HCT116 (cell line): ENCODE measurements at regions not wholly inside any gene's neighbourhood (a gene's known extent, or its start where the extent isn't known, plus 50 kb on each side); places are given as distances from the start of the nearest gene placed in this dataset.

Experiments used
- ATAC-seq: fragments of 200-7000 bp; cut with Tn5 transposase; 2 replicates; pipeline ENCODE4 v1.9.1; 2020; ENCODE audit warnings: mild to moderate bottlenecking, moderate library complexity
- BruUV-seq: library from RNA; stranded (reverse); fragments of 400-500 nt; replicated peaks from 2 replicates; lab custom pipeline; 2021; lab: Mats Ljungman, UMichigan
- CTCF ChIA-PET: fragments of 300-600 bp; sonication (Branson Sonifier 250); formaldehyde crosslinking; loops from one replicate; lab custom pipeline; 2021; ENCODE audit warnings: antibody characterized with exemption; lab: Charles Lee
- POLR2A ChIA-PET: fragments of 300-600, 350-600 bp; sonication (Branson Sonifier 250); formaldehyde crosslinking; loops from one replicate; lab custom pipeline; 2021; ENCODE audit warnings: antibody characterized with exemption; lab: Charles Lee
- RAD21 ChIA-PET, 2 experiments: fragments of 300-600 bp; sonication (Branson Sonifier 250); formaldehyde crosslinking; loops; one replicate each; lab custom pipeline; 2023; ENCODE audit warnings: low total read pairs in 2 of 2; ENCODE audit not compliant: uncharacterized antibody in 2 of 2, unreplicated experiment in 2 of 2, low non-redundant PET in 1 of 2; lab: Charles Lee
- DNase-seq: peaks from one replicate; pipeline ENCODE4 v3.0.0-alpha.2; 2010; ENCODE audit warnings: low read depth, low spot score
- H2AFZ ChIP-seq: fragments of 200-600 bp; shearing (Covaris generic), sonication (generic); 2 replicates; pipeline ENCODE4 v1.6.1; 2017; ENCODE audit warnings: low read depth, mixed run types, mixed read lengths, antibody characterized with exemption, low read length; ENCODE audit not compliant: poor library complexity, severe bottlenecking
- H3K27ac ChIP-seq: 2 replicates; pipeline ENCODE4 v1.5.1; 2012; ENCODE audit warnings: low read depth, low read length
- H3K27me3 ChIP-seq: fragments of 200-600 bp; sonication (generic); 2 replicates; pipeline ENCODE4 v1.6.1; 2016; ENCODE audit warnings: mixed run types, low read length, mixed read lengths; ENCODE audit not compliant: insufficient read depth
- H3K36me3 ChIP-seq, 2 experiments: fragments of 200-500 bp in 1 of 2; fragments of 200-600 bp in 1 of 2; sonication (Bioruptor generic) in 1 of 2; sonication (generic) in 1 of 2; 2 replicates each; pipeline versions ENCODE4 v1.5.1 to v1.6.1; 2014 to 2016; ENCODE audit warnings: low read length in 2 of 2, inconsistent platforms in 1 of 2, mixed read lengths in 1 of 2, mixed run types in 1 of 2; ENCODE audit not compliant: insufficient read depth in 2 of 2, control insufficient read depth in 1 of 2
- H3K4me1 ChIP-seq, 2 experiments: fragments of 200-600 bp in 1 of 2; sonication (generic) in 1 of 2; 2 replicates each; pipeline versions ENCODE4 v1.5.1 to v1.6.1; 2012 to 2017; ENCODE audit warnings: low read length in 2 of 2, inconsistent platforms in 1 of 2, mild to moderate bottlenecking in 1 of 2, mixed read lengths in 1 of 2, mixed run types in 1 of 2, moderate library complexity in 1 of 2; ENCODE audit not compliant: insufficient read depth in 2 of 2, control insufficient read depth in 1 of 2
- H3K4me2 ChIP-seq: fragments of 200-600 bp; sonication (generic); 2 replicates; pipeline ENCODE4 v1.6.1; 2017; ENCODE audit warnings: mixed run types, low read length, mixed read lengths
- H3K4me3 ChIP-seq, 2 experiments: fragments of 200-600 bp in 1 of 2; sonication (generic) in 1 of 2; replicated peaks in 1 of 2; 2 replicates each; pipeline ENCODE4 v1.5.1; 2011 to 2016; ENCODE audit warnings: low read length in 2 of 2, control low read depth in 1 of 2, low read depth in 1 of 2, mild to moderate bottlenecking in 1 of 2, mixed read lengths in 1 of 2, mixed run types in 1 of 2
- H3K79me2 ChIP-seq: fragments of 200-600 bp; sonication (generic); 2 replicates; pipeline ENCODE4 v1.6.1; 2017; ENCODE audit warnings: mild to moderate bottlenecking, mixed run types, low read length, moderate library complexity, mixed read lengths; ENCODE audit not compliant: insufficient read depth
- H3K9ac ChIP-seq: fragments of 200-600 bp; sonication (generic); 2 replicates; pipeline ENCODE4 v1.6.1; 2016; ENCODE audit warnings: low read length, mixed read lengths
- H3K9me2 ChIP-seq: fragments of 200-600 bp; sonication (generic), shearing (Covaris generic); 2 replicates; pipeline ENCODE4 v1.6.1; 2017; ENCODE audit warnings: mixed run types, mild to moderate bottlenecking, moderate library complexity; ENCODE audit not compliant: insufficient read depth
- H3K9me3 ChIP-seq, 2 experiments: fragments of 200-500 bp in 1 of 2; fragments of 200-600 bp in 1 of 2; sonication (Bioruptor generic) in 1 of 2; sonication (generic) in 1 of 2; 2 replicates each; pipeline ENCODE4 v1.6.1; 2014 to 2017; ENCODE audit warnings: low read length in 2 of 2, mixed read lengths in 2 of 2, inconsistent platforms in 1 of 2, low read depth in 1 of 2, mild to moderate bottlenecking in 1 of 2, mixed run types in 1 of 2, moderate library complexity in 1 of 2; ENCODE audit not compliant: control insufficient read depth in 1 of 2, insufficient read depth in 1 of 2
- H4K20me1 ChIP-seq: fragments of 200-600 bp; sonication (generic), shearing (Covaris generic); 2 replicates; pipeline ENCODE4 v1.6.1; 2017; ENCODE audit warnings: mixed run types, mild to moderate bottlenecking, moderate library complexity; ENCODE audit not compliant: insufficient read depth
- CBX3 ChIP-seq: IDR thresholded peaks from 2 replicates; pipeline ENCODE4 v1.6.1; 2012; ENCODE audit warnings: low read depth
- CEBPB ChIP-seq: IDR thresholded peaks from 2 replicates; pipeline ENCODE4 v1.6.1; 2012; ENCODE audit warnings: low read depth
- EZH2phosphoT487 ChIP-seq: fragments of 200-600 bp; IDR thresholded peaks from 2 replicates; pipeline ENCODE4 v1.6.1; 2018; ENCODE audit warnings: antibody characterized with exemption, borderline replicate concordance
- JUND ChIP-seq: IDR thresholded peaks from 2 replicates; pipeline ENCODE4 v1.6.1; 2012
- POLR2AphosphoS5 ChIP-seq: IDR thresholded peaks from 2 replicates; pipeline ENCODE4 v1.6.1; 2011; ENCODE audit warnings: mild to moderate bottlenecking, low read depth, low read length, moderate library complexity
- RAD21 ChIP-seq: IDR thresholded peaks from 2 replicates; pipeline ENCODE4 v1.6.1; 2012; ENCODE audit warnings: low read depth, mild to moderate bottlenecking
- SIN3A ChIP-seq: IDR thresholded peaks from 2 replicates; pipeline ENCODE4 v1.6.1; 2012; ENCODE audit warnings: low read depth
- SP1 ChIP-seq: IDR thresholded peaks from 2 replicates; pipeline ENCODE4 v1.6.1; 2012; ENCODE audit warnings: low read depth
- TCF7L2 ChIP-seq: IDR thresholded peaks from 2 replicates; pipeline ENCODE4 v1.7.0; 2011; ENCODE audit warnings: borderline replicate concordance, inconsistent platforms; ENCODE audit not compliant: insufficient read depth, insufficient read length; ENCODE audit errors: extremely low read depth
- ZBTB33 ChIP-seq: IDR thresholded peaks from 2 replicates; pipeline ENCODE4 v1.6.1; 2011; ENCODE audit warnings: mild to moderate bottlenecking, low read length, moderate library complexity; ENCODE audit not compliant: insufficient replicate concordance; ENCODE audit errors: extremely low read depth
- ZFX ChIP-seq: fragments of 450-650 bp; IDR thresholded peaks from 2 replicates; pipeline ENCODE4 v1.6.1; 2017
- ZNF274 ChIP-seq: fragments of 200-500 bp; sonication (Bioruptor generic); IDR thresholded peaks from 2 replicates; pipeline ENCODE4 v1.6.1; 2014; ENCODE audit warnings: mild to moderate bottlenecking, low read depth, low read length, inconsistent platforms
- intact Hi-C: fragments of 100-400 bp; cut with micrococcal nuclease; formaldehyde crosslinking; loops from 2 replicates; pipeline ENCODE4 v1.10.0; 2022
- TF ChIP-seq, protein P1 (sequence below), 3 experiments: fragments of 200-600 bp in 1 of 3; sonication (generic) in 1 of 3; IDR thresholded peaks in 2 of 3; conservative IDR thresholded peaks in 1 of 3; 2 replicates each; pipeline ENCODE4 v1.5.1; 2012 to 2017; ENCODE audit warnings: low read depth in 2 of 3, low read length in 2 of 3, antibody characterized with exemption in 1 of 3, borderline replicate concordance in 1 of 3, control low read depth in 1 of 3, mild to moderate bottlenecking in 1 of 3, mixed read lengths in 1 of 3, mixed run types in 1 of 3, moderate library complexity in 1 of 3; ENCODE audit not compliant: insufficient read depth in 1 of 3
- TF ChIP-seq, protein P2 (sequence below): IDR thresholded peaks from 2 replicates; pipeline ENCODE4 v1.6.1; 2012; ENCODE audit warnings: low read depth

DNA sequence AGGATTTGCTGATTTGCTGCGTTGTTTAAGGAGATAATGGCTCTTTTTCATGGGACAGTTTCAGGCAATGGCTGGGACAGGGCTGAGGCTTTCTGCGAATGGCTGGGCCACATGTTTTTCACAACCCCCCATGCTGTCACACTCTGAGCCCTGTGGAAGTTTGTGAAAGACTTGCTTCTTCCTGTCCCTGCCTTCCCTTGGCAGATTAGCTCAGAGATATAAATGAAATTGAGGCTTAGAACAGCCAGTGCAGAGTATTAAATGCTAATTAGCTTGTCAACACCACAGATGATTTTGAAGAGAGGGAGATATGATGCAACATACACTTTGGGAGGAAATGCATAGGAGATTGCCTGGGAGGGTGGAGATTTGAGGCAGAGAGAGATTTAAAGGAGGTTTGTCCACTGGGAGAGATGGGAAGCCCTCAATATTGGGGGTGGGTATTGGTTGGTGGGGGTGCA, 232.0 kb downstream of the SH2D4B start:
- peaks cover 15% of the 10 kb centered on the region for H3K27me3 ChIP-seq
- no peaks in the 10 kb centered on the region for H3K79me2 ChIP-seq
- BruUV-seq, result no TSS peak
- H3K36me3 ChIP-seq, result no peaks in the 10 kb centered on the region
- no peak overlapping the region for H3K4me2 ChIP-seq
- no peaks in the 10 kb centered on the region for H3K4me1 ChIP-seq
- H3K27ac ChIP-seq, result no peak overlapping the region
- H4K20me1 ChIP-seq, result no peaks in the 10 kb centered on the region
- ChIA-PET RAD21 (no interaction called here), CTCF (no interaction called here), POLR2A (no interaction called here)
- no peak overlapping the region for H2AFZ ChIP-seq
- no peak for ATAC-seq
- no peak overlapping the region for H3K9ac ChIP-seq
- TF ChIP-seq SIN3A (no peak), CEBPB (no peak), CBX3 (no peak), JUND (no peak), TCF7L2 (no peak), ZFX (no peak), ZNF274 (no peak), RAD21 (no peak), ZBTB33 (no peak), EZH2phosphoT487 (no peak), SP1 (no peak), POLR2AphosphoS5 (no peak)
- TF ChIP-seq, protein P1, sequence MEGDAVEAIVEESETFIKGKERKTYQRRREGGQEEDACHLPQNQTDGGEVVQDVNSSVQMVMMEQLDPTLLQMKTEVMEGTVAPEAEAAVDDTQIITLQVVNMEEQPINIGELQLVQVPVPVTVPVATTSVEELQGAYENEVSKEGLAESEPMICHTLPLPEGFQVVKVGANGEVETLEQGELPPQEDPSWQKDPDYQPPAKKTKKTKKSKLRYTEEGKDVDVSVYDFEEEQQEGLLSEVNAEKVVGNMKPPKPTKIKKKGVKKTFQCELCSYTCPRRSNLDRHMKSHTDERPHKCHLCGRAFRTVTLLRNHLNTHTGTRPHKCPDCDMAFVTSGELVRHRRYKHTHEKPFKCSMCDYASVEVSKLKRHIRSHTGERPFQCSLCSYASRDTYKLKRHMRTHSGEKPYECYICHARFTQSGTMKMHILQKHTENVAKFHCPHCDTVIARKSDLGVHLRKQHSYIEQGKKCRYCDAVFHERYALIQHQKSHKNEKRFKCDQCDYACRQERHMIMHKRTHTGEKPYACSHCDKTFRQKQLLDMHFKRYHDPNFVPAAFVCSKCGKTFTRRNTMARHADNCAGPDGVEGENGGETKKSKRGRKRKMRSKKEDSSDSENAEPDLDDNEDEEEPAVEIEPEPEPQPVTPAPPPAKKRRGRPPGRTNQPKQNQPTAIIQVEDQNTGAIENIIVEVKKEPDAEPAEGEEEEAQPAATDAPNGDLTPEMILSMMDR (IDR thresholded peaks at IDR 0.05 in 2 of 3, conservative IDR thresholded peaks at IDR 0.05 in 1 of 3; ENCODE audit: borderline replicate concordance in 1 of 3, insufficient read depth in 1 of 3, low read depth in 2 of 3, low read length in 2 of 3), result no peak
- TF ChIP-seq, protein P2, sequence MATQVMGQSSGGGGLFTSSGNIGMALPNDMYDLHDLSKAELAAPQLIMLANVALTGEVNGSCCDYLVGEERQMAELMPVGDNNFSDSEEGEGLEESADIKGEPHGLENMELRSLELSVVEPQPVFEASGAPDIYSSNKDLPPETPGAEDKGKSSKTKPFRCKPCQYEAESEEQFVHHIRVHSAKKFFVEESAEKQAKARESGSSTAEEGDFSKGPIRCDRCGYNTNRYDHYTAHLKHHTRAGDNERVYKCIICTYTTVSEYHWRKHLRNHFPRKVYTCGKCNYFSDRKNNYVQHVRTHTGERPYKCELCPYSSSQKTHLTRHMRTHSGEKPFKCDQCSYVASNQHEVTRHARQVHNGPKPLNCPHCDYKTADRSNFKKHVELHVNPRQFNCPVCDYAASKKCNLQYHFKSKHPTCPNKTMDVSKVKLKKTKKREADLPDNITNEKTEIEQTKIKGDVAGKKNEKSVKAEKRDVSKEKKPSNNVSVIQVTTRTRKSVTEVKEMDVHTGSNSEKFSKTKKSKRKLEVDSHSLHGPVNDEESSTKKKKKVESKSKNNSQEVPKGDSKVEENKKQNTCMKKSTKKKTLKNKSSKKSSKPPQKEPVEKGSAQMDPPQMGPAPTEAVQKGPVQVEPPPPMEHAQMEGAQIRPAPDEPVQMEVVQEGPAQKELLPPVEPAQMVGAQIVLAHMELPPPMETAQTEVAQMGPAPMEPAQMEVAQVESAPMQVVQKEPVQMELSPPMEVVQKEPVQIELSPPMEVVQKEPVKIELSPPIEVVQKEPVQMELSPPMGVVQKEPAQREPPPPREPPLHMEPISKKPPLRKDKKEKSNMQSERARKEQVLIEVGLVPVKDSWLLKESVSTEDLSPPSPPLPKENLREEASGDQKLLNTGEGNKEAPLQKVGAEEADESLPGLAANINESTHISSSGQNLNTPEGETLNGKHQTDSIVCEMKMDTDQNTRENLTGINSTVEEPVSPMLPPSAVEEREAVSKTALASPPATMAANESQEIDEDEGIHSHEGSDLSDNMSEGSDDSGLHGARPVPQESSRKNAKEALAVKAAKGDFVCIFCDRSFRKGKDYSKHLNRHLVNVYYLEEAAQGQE, result no peak
- H3K9me2 ChIP-seq, result no peaks in the 10 kb centered on the region
- intact Hi-C loops, result no loop called here
- H3K4me3 ChIP-seq, result no peak overlapping the region
- no peaks in the 10 kb centered on the region for H3K9me3 ChIP-seq
- DNase-seq, result no peak
